NCI-H2081 (cell line): ENCODE measurements at regions not wholly inside any gene's neighbourhood (a gene's known extent, or its start where the extent isn't known, plus 50 kb on each side); places are given as distances from the start of the nearest gene placed in this dataset.

Source experiments
- DNase-seq, 2 experiments: peaks; one replicate each; lab custom pipeline; 2025; lab: John Stamatoyannopoulos, UW

- DNase-seq, result no peak
These were observed 370.2 kb upstream of the CCDC196 start for GRCh38 chr14:66115740-66116502.

DNA sequence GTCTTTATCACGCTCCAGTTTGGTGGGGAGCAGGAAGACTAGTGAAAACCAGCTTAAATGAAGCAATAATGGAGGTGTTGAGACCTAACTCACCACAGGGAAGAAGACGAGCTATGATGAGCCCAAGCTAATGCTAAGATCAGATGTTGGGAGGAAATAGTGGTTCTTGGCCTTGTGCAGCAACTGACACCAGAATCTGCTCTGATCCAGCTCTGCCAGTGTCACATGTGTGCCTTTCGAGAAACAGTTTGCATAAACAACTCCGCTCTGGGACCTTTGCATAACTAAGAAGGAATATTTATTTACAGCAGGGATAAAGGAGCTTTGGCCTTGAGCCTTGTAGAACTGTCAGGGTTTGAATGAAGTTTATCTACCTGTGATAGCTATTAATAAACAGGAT lies 369.4 kb upstream of the CCDC196 start:
- DNase-seq, result no peak

GRCh38 chr14:66117600-66117999 lies 368.6 kb upstream of the CCDC196 start:
- no peak for DNase-seq

- DNase-seq, result no peak
These were observed 366.5 kb upstream of the CCDC196 start for GRCh38 chr14:66119606-66120231.

DNA sequence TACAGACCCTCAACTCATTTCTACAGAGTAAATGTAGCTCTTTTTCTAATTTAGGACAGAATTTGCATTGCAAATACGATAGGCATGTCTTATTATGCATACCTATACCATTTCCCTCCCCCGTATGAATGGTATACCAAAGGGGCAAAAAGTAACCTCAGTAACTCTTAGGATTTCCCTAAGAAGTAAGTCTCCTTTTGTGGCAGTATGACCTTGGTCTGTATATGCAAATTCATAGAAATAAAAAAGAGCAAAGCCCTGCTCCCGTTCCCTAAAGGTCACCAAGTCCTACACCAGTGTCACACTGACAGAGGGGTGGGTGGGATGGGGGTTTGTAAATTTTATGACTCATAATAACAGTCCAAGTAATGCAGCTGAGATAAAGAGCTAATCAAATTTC lies 365.8 kb upstream of the CCDC196 start:
- DNase-seq, result no peak

- DNase-seq, result no peak
These were observed 364.3 kb upstream of the CCDC196 start for GRCh38 chr14:66121859-66122258.

DNA sequence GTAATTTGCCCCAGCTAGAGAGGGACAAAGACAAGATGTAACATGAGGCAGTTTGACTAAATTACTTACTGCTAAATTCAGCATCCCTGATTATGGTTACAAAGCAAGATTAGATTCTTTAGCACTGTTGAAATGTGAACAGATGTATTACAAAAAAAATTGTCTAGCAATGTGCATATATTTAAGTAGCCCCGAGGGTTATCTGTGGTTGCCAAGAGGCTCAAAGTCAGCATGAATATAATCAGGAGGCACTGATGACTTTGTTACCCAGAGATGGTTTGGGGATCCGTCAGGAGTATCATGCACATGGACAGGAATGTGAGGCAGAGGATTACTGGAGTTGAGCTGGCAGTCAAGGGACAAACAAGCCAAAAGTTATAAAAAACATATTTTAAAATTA lies 356.9 kb upstream of the CCDC196 start:
- no peak for DNase-seq

DNA sequence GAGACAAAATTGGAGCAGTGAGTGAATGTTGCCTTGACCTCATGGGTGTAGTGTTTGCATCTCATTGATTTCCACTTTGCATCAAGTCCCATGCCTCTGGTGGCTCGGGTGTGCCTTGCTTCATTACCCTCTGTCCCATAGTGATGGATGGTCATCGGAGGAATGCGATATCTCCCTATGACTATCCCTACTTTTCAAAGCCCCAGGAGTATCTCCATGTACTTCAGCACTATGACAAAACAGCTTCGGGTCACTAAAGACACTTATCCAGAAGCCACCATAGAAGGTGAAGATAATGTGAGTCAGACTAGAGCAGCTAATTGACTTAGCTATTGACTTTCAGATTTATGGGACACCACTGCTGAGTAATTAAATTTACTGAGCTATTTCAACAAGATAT lies 355.1 kb upstream of the CCDC196 start:
- no peak for DNase-seq

DNA sequence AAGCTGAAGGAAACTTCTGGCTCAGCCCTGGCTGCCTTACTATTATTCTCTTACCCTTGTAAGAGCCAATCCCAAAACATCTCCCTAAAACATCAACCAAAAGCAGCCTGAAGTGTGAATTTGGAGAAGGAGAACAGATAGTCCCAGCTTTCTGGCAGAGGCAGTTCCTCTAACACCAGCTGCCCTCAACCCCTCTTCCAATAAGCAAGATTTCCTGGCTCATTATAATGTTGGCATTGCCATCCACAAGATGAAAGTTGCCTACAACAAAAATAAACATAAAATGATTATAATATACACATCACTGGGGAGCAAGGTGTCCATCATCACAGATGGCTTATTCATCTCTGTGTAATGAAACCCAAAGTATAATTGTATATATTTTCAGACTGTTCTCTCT lies 352.5 kb upstream of the CCDC196 start:
- no peak for DNase-seq

- DNase-seq, result peak in 1 of 2 experiments; percentile 8
These were observed 350.3 kb upstream of the CCDC196 start for GRCh38 chr14:66135831-66136230.

DNA sequence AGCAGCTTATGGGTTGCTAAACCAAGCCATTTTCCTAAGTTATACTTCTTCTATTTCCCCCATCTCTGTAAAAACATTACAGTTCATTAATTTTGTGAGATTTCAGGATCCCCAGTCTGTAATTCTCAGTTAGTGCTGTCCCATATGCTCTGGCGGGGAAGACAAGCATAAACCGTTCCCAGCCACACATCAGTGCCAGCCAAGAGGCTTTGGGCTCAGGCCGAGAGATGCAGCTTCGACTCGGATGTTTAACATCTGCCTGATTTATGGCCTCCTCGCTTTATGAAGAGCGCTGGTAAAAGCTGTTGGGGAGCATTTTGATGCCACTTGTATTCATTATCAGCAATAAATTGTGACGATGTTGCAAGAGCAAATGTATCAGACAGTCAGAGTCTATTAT lies 349.1 kb upstream of the CCDC196 start:
- DNase-seq, result no peak

DNA sequence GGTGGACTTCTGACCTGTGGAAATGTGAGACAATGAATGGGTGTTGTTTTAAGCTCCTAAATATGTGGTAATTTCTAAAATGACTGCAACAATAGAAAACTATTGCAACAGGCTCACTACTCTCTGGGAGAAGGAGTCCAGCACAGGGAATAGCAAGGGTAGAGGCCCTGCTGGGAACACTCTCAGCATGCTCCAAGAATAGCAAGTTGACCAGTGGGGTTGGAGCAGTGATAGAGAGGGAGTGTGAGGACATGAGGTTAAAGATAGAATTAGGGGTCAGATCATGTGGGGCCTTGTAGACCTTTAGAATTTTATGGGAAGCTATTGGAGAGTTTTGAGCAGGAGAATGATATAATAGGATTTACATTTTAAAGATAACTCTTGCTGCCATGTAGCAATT lies 346.7 kb upstream of the CCDC196 start:
- DNase-seq, result no peak

DNA sequence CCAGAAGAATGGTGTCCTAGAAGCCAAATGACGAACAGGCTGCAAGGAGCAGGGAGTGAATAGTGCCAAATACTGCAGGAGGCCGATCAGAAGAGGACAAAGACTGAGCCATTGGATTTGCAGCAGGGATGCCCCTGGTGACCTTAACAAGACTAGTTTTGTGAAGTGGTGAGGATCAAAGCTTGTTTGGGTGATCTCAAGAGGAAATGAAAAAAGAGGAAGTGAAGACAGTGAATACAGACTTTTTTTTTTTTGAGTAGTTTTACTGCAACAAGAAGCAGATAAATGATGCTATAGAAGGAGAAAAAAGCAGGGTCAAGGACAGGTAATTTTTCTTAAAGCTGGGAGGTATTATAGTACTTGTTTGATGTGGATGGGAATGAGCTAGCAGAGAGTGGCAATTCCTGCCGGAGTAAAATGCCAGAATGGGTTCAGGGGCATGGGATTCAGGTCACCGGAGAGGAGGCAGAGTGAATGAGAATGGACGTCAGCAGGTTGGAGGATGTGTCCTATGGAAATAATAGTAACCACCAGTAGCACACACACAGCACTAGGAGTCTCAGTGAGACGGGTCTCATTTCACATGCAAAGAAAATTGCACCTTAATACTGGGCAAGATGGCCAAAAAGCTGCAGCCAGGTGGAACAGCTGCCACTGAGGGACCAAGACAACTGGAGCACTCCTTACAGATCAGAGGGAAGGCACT lies 345.8 kb upstream of the CCDC196 start:
- no peak for DNase-seq

GRCh38 chr14:66140963-66141362 lies 345.2 kb upstream of the CCDC196 start:
- DNase-seq, result no peak

GRCh38 chr14:66141733-66142132 lies 344.4 kb upstream of the CCDC196 start:
- DNase-seq, result no peak

GRCh38 chr14:66143387-66144112 lies 342.6 kb upstream of the CCDC196 start:
- DNase-seq, result no peak

DNA sequence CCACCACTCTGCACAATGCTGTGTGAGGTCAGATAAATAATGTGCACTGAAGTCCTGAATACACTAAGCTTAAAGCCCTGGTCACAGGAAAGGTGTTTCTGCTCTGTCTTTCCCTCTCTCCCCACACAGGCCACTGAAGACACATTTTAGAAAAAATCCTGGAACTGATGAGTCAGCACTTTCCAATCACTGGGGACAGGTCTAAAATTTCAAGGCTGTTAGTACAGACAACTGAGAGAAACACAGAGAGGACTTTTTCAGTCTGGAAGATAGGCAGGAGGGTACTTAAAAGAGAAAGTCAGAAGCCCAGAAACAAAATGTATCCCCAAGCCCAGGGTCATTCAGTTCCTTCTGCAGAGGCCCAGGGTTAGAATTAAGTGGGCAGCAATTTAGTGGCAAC lies 333.9 kb upstream of the CCDC196 start:
- DNase-seq, result no peak

GRCh38 chr14:66152747-66153146 lies 333.4 kb upstream of the CCDC196 start:
- no peak for DNase-seq

DNA sequence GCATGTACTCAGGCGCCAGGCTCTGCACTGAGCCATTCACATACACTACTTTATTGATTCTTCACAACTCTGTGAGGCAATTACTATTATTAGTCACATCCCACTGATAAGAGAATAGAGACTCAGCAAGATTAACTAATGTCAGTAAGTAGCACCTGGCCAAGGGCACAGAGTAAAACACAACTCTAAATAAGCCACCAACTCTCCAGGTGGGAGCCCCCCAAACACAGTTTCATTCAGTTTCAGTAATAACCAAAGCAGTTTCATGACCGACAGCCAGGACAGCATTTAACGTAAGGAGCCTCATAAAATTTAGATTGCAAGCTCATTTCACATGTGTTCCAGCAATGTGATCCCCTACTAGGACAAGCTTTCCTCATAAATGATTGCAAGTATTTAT lies 323.1 kb upstream of the CCDC196 start:
- no peak for DNase-seq

DNA sequence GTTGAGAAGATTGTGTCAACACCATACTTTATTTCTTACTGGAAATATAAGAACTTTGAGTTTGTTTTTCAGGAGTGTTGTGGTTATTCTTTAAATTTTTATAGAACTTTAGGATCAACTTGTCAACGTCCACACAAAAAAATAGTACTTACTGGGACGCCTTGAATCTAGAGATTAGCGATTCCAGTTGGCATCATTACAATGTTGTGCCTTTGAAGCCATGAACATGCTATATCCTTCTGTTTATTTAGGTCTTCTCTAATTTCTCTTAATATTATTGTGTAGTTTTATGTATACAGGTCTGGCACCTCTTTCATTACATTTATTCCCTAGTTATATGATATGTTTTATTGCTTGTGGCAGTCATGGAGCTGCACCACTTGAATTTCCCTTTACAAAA lies 320.8 kb upstream of the CCDC196 start:
- DNase-seq, result no peak

- DNase-seq, result no peak
These were observed 311.7 kb upstream of the CCDC196 start for GRCh38 chr14:66174453-66174891.

DNA sequence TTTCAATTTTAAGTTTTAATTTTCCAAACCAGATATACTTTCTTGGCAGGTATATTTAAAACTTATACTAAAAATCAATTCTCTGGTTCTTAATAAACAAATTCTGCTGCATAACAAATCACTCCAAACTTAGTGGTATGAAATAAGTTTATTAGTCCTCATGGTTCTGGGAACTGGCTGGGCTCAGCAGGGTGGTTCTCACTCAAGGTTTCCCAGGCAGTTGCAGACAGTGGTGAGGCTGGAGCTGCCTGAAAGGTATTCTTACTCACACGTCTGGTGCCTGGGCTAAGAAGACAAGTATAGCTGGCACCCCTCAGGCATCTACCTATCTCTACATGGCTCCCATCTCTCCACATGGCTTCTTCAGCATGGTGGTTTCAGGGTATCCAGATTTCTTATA lies 308.2 kb upstream of the CCDC196 start:
- DNase-seq, result no peak

GRCh38 chr14:66196670-66197069 lies 289.5 kb upstream of the CCDC196 start:
- no peak for DNase-seq
